ENCODE measurements at regions not wholly inside any gene's neighbourhood (a gene's known extent, or its start where the extent isn't known, plus 50 kb on each side); places are given as distances from the start of the nearest gene placed in this dataset.

DNA sequence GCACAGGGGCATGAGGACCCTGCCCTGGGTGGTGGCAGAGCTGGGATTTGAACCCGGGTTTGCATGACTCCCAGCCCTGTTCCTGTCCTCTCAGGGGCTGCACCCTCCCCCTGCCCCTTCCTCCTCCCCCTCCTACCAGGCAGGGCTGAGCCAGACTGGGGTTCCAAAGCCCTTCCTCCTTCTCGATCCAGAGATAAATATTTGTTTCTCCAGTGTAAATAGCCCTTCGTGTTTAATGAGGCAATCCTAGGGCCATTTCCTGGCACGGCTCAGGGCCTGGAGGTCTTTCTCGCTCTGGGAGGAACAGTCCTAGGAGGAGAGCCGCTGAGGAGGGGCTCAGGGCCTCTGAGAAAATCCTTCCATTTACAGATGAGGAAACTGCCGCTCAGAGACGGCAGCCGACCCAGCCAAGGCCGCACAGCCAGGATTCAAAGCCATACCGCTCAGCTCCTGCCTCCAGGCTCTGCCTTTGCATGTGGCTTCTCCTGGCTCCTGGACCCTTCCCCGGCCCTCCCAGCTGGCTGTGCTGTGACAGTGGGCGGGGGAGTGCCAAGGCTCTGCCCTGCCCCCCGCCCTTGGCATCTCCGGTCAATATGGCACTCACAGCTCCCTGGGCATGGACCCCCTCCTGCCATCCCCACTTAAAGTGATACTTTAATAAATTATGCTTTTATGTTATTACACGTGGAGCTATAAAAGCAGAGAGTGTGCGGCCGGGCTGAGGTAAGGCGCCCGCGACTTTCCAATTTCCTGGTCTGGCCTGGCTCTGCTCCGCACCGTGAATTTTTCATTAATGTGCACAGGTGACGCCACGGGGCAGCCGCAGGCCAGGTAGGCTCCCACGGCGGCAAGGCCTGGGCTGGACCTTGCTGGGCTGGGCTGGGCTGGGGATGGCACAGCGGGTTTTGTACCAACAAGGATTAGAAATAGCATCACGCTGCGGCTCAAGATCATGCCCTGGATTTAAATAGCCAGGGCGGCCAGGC, 114.7 kb upstream of the WNT4 start:
- no peak for ATAC-seq
- H3K9me3 Mint-ChIP-seq: no peaks in the 10 kb centered on the region
- no peak for DNase-seq (ENCODE audit: low spot score)
- H3K4me3 Mint-ChIP-seq: no peak overlapping the region
- no peaks in the 10 kb centered on the region for H3K4me1 Mint-ChIP-seq (ENCODE audit: low read depth in 2 of 2)
- H3K27me3 Mint-ChIP-seq: peaks cover 12 to 20% of the 10 kb centered on the region in 2 donors
- H3K36me3 Mint-ChIP-seq: no peaks in the 10 kb centered on the region
- H3K27ac Mint-ChIP-seq: no peak overlapping the region

DNA sequence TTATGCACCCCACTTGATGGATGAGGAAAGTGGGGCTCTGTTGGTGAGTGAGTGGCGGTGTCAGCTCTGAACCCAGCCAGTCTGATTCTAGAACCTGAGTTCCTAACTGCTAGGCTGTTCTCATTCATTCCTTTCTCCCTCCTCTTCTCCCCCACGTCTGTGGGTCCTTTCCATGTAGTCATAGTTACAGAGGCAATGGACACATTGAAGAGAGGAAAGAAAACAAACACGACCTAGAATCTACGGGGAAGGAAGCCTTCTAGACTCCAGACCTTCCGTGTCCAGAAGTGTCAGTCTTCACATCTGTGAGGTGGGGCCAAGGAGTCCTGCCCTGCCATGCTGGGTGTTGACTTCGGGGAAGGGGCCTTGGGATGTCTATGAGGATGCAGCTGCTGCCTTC, 115.8 kb upstream of the WNT4 start:
- no peaks in the 10 kb centered on the region for H3K9me3 Mint-ChIP-seq

DNA sequence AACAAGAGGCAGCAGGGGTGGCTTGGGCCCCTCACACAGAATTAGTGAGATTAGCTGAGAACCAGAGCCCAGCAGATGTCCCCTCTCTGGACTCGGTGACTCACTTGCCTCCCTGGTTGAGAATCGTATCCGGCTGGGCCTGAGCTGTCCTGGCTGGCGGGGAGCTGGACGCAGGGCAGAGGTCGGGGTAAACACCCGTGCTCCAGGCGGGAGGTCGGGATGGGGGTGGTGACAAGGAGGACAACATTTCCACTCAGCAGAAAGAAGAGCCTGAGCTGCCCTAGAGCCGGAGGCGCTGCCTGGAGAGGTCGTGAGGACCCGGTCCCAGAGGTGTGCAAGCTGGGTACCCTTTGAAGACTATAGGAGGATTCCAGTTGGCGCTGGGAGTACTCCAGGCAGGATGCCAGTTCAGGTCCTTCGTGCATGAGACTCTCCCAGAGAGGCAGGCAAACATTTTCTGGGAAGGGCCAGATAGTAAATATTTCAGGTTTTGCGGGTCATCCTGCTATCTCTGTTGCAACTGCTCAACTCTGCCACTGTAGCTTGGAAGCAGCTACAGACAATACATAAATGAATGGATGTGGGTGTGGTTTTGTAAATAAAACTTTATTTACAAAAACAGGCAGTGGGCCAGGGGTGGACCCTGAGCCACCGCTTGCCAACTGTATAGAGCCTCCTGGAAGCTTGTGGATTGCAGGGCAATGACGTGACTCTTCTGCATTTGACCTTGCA, 116.8 kb upstream of the WNT4 start:
- Mint-ChIP-seq H3K9me3 (no peaks in the 10 kb centered on the region), H3K27ac (no peak overlapping the region)

More for the DNA sequence above, 115.8 kb upstream of the WNT4 start:
- H3K4me1 Mint-ChIP-seq (ENCODE audit: low read depth in 2 of 2): no peaks in the 10 kb centered on the region
- no peaks in the 10 kb centered on the region for H3K36me3 Mint-ChIP-seq
- H3K27me3 Mint-ChIP-seq: peaks cover 7 to 9% of the 10 kb centered on the region in 2 donors
- DNase-seq (ENCODE audit: low spot score) (no peak), ATAC-seq (no peak)
- H3K27ac Mint-ChIP-seq: no peak overlapping the region
- no peak overlapping the region for H3K4me3 Mint-ChIP-seq

DNA sequence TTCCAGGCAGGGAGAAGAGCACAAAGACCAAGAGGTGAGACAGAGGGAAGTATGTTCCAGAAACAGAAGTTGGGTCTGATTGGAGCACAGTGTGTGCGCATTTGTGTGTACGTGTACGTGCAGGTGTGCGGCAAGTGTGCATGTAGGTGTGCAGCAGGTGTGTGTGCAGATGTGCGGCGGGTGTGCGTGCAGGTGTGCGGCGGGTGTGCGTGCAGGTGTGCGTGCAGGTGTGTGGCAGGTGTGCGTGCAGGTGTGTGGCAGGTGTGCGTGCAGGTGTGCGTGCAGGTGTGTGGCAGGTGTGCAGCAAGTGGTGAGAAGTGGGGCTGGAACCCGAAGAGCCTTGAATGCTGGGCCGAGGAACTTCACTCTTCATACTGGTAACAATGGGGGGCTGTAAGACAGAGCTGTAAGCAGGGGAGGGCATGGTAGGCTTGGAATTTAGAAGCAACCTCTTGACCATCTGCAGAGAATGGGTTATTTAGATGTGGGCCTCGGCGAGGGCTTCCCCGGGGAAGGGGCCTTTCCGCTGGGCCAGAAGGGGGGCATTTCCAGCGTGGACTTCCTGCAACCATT, 118.0 kb upstream of the WNT4 start:
- ATAC-seq (no peak), DNase-seq (ENCODE audit: low spot score) (no peak)
- Mint-ChIP-seq H3K27me3 (peaks cover 0 to 11% of the 10 kb centered on the region in 2 donors), H3K4me3 (no peak overlapping the region), H3K36me3 (no peaks in the 10 kb centered on the region), H3K9me3 (no peaks in the 10 kb centered on the region), H3K4me1 (ENCODE audit: low read depth in 2 of 2) (no peaks in the 10 kb centered on the region), H3K27ac (no peak overlapping the region)

More for the DNA sequence above, 116.8 kb upstream of the WNT4 start:
- no peak for DNase-seq (ENCODE audit: low spot score)
- Mint-ChIP-seq H3K36me3 (no peaks in the 10 kb centered on the region), H3K4me3 (no peak overlapping the region), H3K27me3 (peaks cover 0 to 7% of the 10 kb centered on the region in 2 donors), H3K4me1 (ENCODE audit: low read depth in 2 of 2) (no peaks in the 10 kb centered on the region)
- ATAC-seq: no peak

DNA sequence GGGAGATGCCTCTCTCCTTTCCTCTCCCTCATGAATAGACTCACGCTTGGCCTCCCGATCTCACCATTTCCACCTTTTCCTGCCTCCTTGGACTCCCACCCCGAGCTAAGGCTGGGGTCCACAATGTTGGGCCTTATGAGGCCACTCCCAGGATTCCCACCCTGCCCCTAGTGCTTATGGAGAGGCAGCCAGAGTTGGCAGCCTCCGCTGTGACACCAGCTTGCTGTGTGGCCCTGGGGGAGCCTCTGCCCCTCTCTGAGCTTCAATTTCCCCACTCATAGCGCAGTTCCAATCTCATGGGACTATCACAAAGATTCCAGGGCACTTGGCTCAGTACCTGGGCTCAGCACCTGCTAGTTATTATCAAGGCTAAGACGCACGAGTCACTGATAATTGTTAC, 118.7 kb upstream of the WNT4 start:
- H3K36me3 Mint-ChIP-seq: no peaks in the 10 kb centered on the region
- H3K4me3 Mint-ChIP-seq: no peak overlapping the region
- H3K9me3 Mint-ChIP-seq: no peaks in the 10 kb centered on the region

DNA sequence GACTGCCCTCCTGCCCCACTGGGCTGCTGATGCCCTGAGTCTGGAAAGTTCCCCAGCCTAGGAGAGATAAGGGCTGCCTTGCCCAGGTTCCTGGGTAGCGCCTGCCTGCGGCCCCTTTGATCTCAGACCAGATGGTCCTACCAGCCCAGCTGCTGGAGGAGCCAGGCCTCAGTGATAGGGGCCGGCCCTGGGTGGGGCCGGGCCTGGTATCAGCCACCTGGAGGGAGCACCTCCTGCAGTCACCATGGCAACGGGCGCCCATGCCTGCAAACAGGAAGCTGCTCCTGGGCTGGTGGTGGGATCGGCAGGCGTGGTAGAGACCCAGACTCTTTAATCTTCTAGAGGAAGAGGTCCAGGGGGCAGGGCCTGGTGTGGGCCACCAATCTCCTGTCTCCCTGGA, 119.7 kb upstream of the WNT4 start:
- Mint-ChIP-seq H3K36me3 (no peaks in the 10 kb centered on the region), H3K9me3 (no peaks in the 10 kb centered on the region), H3K4me3 (no peak overlapping the region), H3K27me3 (peaks cover 0 to 11% of the 10 kb centered on the region in 2 donors), H3K27ac (no peak overlapping the region), H3K4me1 (ENCODE audit: low read depth in 2 of 2) (no peaks in the 10 kb centered on the region)
- ATAC-seq (no peak), DNase-seq (ENCODE audit: low spot score) (no peak)

More for the DNA sequence above, 118.7 kb upstream of the WNT4 start:
- no peak for ATAC-seq
- Mint-ChIP-seq H3K27ac (no peak overlapping the region), H3K4me1 (ENCODE audit: low read depth in 2 of 2) (no peaks in the 10 kb centered on the region), H3K27me3 (peaks cover 0 to 11% of the 10 kb centered on the region in 2 donors)
- DNase-seq (ENCODE audit: low spot score): no peak

DNA sequence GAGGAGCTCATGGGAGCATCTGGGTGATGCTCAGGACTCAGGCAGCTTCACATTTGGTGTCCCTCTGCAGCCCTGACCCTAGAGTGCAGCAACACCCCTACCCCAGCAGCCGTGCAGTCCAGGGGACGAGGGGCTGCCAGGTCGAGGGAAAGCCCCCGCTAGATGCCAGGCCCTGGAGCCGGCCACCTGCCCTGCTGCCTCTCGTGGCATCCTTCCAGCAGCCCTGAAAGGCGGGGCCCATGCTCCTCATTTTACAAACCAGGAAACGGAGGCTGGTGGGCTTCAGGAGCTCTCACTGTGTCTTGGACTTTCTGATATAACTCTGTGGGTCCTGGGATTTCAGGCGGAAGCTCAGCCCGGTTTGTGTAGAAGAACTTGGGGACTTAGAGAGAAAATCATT, 120.5 kb upstream of the WNT4 start:
- no peak for ATAC-seq
- DNase-seq (ENCODE audit: low spot score): no peak
- no peak overlapping the region for H3K4me3 Mint-ChIP-seq
- H3K27me3 Mint-ChIP-seq: peaks cover 0 to 11% of the 10 kb centered on the region in 2 donors
- no peak overlapping the region for H3K27ac Mint-ChIP-seq
- no peaks in the 10 kb centered on the region for H3K4me1 Mint-ChIP-seq (ENCODE audit: low read depth in 2 of 2)
- no peaks in the 10 kb centered on the region for H3K9me3 Mint-ChIP-seq
- no peaks in the 10 kb centered on the region for H3K36me3 Mint-ChIP-seq

DNA sequence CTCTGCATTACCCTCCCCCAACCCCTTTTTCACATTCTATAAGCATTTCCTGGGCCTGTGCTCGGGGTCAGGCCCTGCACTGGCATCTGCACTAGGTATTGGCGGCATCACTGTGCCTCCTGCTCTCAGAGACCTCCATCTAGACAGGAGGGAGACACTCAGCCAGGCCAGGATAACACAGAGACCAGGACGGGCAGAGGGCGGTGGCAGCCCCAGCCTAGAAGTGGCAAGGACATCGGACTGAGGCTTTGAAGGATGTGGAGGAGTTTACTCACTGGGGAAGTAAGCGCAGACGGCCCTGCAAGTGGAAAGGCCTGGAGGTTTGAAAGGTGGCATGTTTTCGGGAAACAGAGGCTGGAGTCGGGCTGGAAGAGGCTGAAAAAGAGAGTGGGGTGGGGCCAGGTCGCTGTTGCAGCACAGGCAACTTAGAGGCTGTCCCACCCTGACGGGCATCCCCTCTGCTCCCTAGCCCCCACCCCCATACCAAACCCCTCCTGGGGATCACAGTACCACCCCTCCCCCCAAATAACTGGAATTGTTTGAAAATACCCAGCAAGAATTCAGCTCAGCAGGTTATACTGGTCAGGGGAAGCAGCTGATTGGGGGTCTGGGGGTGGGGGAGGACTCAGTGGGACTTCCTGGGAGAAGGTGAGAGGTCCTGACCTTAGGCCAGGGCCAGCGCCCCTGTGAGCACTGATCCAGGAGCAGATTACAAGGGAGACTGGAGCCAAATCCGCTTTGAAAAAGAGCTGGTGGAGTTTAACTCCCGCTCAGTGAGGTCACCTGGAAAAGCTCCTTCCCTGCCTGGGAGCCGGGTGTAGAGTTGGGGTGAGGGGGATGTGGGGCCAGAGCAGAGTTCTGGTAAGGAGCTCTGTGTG, 121.8 kb upstream of the WNT4 start:
- H3K4me1 Mint-ChIP-seq (ENCODE audit: low read depth in 2 of 2): no peaks in the 10 kb centered on the region
- ATAC-seq: no peak
- H3K36me3 Mint-ChIP-seq: no peaks in the 10 kb centered on the region
- no peak for DNase-seq (ENCODE audit: low spot score)
- H3K4me3 Mint-ChIP-seq: no peak overlapping the region
- H3K9me3 Mint-ChIP-seq: no peaks in the 10 kb centered on the region
- peaks cover 0 to 14% of the 10 kb centered on the region in 2 donors for H3K27me3 Mint-ChIP-seq
- H3K27ac Mint-ChIP-seq: no peak overlapping the region

DNA sequence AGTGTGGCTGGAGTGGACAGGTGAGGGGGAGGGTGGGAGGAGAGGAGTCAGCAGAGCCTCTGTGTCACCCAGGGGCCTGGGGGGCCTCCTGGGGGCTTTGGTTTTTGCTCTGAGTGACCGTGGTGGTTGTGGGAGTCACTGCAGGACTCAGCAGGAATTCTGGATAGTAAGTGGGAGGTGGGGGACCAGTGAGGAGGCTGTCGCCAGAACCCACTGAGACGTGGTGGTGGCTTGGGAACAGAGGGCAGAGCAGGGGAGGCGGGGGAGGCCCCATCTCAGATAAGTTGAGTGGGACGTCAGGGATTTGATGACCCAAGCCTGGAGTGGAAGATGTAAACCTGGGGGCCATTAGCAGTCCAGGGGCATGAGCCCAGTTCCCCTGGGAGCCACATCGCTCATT, 123.2 kb upstream of the WNT4 start:
- H3K36me3 Mint-ChIP-seq: no peaks in the 10 kb centered on the region
- no peaks in the 10 kb centered on the region for H3K4me1 Mint-ChIP-seq (ENCODE audit: low read depth in 2 of 2)
- no peak overlapping the region for H3K27ac Mint-ChIP-seq
- no peaks in the 10 kb centered on the region for H3K9me3 Mint-ChIP-seq
- ATAC-seq: no peak
- DNase-seq (ENCODE audit: low spot score): no peak
- peaks cover 0 to 13% of the 10 kb centered on the region in 2 donors for H3K27me3 Mint-ChIP-seq
- H3K4me3 Mint-ChIP-seq: no peak overlapping the region

DNA sequence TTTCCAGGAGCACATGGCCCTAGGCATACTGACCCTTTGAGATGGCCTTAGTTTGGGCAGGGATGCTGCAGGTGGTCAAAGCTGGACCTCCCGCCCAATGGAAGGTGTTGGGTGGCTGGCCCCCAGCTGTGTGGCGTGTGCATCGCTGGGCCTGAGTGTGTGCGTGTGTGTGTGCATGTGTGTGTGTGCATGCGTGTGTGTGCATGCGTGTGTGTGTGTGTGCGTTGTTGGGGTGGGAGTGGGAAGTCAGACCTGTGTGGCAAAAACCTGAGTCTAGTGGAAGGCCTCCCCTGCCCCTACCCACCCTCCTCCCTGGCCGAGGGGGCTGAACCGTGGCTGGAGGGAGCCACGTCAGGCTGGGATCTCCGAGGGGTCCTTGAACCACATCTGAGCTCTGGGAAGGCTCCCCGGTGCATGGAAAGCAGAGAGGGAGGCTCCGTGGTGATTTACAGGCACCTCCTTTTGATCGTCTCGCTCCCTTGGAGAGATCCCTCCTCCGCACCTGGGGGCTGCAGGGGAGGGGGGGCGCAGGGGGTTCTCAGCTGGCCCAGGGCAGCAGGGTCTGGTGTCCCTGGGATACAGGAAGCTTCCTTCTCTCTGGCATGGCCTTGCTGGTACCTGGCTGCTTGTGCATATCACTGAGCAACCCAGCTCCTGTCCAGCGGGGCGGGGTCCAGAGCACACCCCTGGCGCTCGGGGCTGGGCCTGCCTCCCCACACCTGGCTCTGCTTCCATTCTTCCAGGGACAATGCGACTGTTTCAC, 124.7 kb upstream of the WNT4 start:
- H3K4me1 Mint-ChIP-seq (ENCODE audit: low read depth in 2 of 2): no peaks in the 10 kb centered on the region
- DNase-seq (ENCODE audit: low spot score): no peak
- no peaks in the 10 kb centered on the region for H3K9me3 Mint-ChIP-seq
- H3K4me3 Mint-ChIP-seq: no peak overlapping the region
- no peaks in the 10 kb centered on the region for H3K36me3 Mint-ChIP-seq
- H3K27me3 Mint-ChIP-seq: peaks cover 9 to 16% of the 10 kb centered on the region in 2 donors
- no peak overlapping the region for H3K27ac Mint-ChIP-seq
- ATAC-seq: no peak

DNA sequence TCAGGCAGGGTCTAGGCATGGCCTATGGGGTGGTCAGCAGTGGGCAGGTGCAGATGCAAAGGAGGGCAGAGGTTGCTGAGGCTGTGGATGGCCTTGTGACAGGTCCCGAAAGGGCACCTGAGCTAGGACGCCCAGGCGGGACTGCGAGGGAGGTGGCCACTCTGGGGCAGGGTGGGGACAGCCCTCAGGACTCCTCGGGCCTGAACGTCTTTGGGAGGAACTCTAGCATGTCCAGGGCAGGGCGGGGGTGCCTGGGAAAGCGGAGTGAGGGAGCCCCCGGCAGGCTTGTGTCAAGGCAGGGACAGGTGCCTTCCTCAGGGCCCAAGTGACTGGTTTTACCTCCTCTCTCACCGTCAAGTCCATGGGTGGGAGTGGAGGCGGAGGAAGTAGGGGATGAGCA, 125.4 kb upstream of the WNT4 start:
- H3K27me3 Mint-ChIP-seq: peaks cover 9 to 16% of the 10 kb centered on the region in 2 donors
- ATAC-seq (no peak), DNase-seq (ENCODE audit: low spot score) (no peak)
- no peak overlapping the region for H3K4me3 Mint-ChIP-seq
- H3K27ac Mint-ChIP-seq: no peak overlapping the region
- no peaks in the 10 kb centered on the region for H3K36me3 Mint-ChIP-seq
- H3K9me3 Mint-ChIP-seq: no peaks in the 10 kb centered on the region
- H3K4me1 Mint-ChIP-seq (ENCODE audit: low read depth in 2 of 2): no peaks in the 10 kb centered on the region

DNA sequence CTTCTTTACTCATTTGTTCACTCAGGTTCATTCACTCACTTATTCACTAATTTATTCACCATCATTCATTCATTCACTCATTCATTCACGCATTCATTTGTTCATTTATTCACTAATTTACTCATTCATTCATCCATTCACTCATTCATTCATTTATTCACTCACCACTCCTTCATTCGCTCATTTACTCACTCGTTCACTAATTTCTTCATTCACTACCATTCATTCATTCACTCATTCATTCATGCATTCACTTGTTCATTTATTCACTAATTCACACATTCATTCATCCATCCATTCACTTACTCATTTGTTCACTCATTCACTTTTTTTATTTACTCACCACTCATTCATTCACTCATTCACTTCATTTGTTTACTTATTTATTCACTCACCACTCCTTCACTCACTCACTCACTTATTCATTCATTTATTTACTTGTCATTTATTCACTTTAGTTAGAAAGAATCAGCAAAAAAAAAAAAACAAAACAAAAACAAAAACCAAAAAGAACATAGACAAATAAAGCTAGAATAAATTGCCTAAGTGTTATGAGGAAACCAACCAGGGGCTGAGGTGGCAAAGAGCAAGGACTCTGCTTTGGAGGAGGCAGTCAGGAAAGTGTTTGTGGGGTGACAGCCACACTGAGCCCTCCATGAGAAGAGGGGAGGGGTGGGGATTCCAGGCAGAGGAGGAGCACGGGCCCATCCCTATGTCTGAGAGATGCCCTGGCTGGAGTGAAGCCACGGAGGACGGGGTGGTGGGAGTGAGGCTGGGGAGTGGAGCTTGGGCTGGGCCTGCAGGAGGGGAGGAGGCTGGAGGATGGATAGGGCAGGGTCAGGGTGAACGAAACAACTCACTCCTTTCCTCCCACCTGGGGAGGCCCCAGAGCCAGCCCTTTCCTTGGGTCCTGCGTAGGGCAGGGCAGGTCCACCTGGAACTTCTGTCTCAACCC, 129.2 kb upstream of the WNT4 start:
- Mint-ChIP-seq H3K9me3 (no peaks in the 10 kb centered on the region), H3K4me1 (ENCODE audit: low read depth in 2 of 2) (no peaks in the 10 kb centered on the region), H3K27me3 (peaks cover 15 to 19% of the 10 kb centered on the region in 2 donors), H3K27ac (no peak overlapping the region), H3K4me3 (no peak overlapping the region), H3K36me3 (no peaks in the 10 kb centered on the region)
- ATAC-seq (no peak), DNase-seq (ENCODE audit: low spot score) (no peak)
